ENCODE measurements at regions not wholly inside any gene's neighbourhood (a gene's known extent, or its start where the extent isn't known, plus 50 kb on each side); places are given as distances from the start of the nearest gene placed in this dataset.

GRCh38 chr16:73253922-73254480 lies 206.1 kb upstream of the ZFHX3 start:
- no peak for ATAC-seq
- TF ChIP-seq, protein P1, sequence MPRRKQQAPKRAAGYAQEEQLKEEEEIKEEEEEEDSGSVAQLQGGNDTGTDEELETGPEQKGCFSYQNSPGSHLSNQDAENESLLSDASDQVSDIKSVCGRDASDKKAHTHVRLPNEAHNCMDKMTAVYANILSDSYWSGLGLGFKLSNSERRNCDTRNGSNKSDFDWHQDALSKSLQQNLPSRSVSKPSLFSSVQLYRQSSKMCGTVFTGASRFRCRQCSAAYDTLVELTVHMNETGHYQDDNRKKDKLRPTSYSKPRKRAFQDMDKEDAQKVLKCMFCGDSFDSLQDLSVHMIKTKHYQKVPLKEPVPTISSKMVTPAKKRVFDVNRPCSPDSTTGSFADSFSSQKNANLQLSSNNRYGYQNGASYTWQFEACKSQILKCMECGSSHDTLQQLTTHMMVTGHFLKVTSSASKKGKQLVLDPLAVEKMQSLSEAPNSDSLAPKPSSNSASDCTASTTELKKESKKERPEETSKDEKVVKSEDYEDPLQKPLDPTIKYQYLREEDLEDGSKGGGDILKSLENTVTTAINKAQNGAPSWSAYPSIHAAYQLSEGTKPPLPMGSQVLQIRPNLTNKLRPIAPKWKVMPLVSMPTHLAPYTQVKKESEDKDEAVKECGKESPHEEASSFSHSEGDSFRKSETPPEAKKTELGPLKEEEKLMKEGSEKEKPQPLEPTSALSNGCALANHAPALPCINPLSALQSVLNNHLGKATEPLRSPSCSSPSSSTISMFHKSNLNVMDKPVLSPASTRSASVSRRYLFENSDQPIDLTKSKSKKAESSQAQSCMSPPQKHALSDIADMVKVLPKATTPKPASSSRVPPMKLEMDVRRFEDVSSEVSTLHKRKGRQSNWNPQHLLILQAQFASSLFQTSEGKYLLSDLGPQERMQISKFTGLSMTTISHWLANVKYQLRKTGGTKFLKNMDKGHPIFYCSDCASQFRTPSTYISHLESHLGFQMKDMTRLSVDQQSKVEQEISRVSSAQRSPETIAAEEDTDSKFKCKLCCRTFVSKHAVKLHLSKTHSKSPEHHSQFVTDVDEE (CRISPR knock-in tag; IDR thresholded peaks at IDR 0.05): no peak
- TF ChIP-seq ZNF70 (CRISPR knock-in tag; IDR thresholded peaks at IDR 0.05) (no peak), ZC3H10 (CRISPR knock-in tag; IDR thresholded peaks at IDR 0.05) (no peak), CSDC2 (CRISPR knock-in tag; IDR thresholded peaks at IDR 0.05) (no peak), ISL1 (CRISPR knock-in tag; IDR thresholded peaks at IDR 0.05) (no peak), RARB (CRISPR knock-in tag; IDR thresholded peaks at IDR 0.05) (no peak), SNAI2 (CRISPR knock-in tag; IDR thresholded peaks at IDR 0.05) (no peak), PATZ1 (CRISPR knock-in tag; IDR thresholded peaks at IDR 0.05; ENCODE audit: borderline replicate concordance) (no peak), ZFP3 (CRISPR knock-in tag; IDR thresholded peaks at IDR 0.05) (no peak), ZFP30 (CRISPR knock-in tag; IDR thresholded peaks at IDR 0.05) (no peak), ZNF8 (CRISPR knock-in tag; IDR thresholded peaks at IDR 0.05) (no peak), PPARA (CRISPR knock-in tag; IDR thresholded peaks at IDR 0.05; ENCODE audit: borderline replicate concordance) (no peak), BACH2 (CRISPR knock-in tag; IDR thresholded peaks at IDR 0.05; ENCODE audit: borderline replicate concordance) (no peak)
- TF ChIP-seq, protein P2, sequence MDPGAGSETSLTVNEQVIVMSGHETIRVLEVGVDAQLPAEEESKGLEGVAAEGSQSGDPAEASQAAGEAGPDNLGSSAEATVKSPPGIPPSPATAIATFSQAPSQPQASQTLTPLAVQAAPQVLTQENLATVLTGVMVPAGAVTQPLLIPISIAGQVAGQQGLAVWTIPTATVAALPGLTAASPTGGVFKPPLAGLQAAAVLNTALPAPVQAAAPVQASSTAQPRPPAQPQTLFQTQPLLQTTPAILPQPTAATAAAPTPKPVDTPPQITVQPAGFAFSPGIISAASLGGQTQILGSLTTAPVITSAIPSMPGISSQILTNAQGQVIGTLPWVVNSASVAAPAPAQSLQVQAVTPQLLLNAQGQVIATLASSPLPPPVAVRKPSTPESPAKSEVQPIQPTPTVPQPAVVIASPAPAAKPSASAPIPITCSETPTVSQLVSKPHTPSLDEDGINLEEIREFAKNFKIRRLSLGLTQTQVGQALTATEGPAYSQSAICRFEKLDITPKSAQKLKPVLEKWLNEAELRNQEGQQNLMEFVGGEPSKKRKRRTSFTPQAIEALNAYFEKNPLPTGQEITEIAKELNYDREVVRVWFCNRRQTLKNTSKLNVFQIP (CRISPR knock-in tag; IDR thresholded peaks at IDR 0.05; ENCODE audit: borderline replicate concordance, low read depth): no peak

DNA sequence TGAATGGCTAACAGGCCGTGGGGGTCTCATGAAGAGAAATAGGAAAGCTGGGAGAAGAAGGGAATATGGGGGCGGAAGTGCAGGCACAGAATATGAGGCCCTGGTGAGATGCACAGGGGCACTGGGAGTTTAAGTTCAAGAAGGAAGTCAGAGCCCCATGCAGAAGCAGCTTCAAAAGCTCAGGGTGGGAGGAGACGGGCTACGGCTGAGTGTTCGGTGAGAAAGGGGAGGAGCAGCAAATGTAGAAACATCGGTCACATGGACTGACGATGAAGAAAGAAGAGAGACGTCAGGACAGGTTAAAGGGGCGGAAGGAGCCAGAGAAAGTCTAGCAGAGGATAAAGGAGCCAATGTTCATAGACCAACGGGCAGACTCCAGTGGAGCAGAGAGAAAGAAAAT lies 204.5 kb upstream of the ZFHX3 start:
- TF ChIP-seq ESRRG (CRISPR knock-in tag; IDR thresholded peaks at IDR 0.05) (no peak), ISL1 (CRISPR knock-in tag; IDR thresholded peaks at IDR 0.05) (no peak), CREB5 (CRISPR knock-in tag; IDR thresholded peaks at IDR 0.05; ENCODE audit: low read depth) (no peak), GLIS3 (CRISPR knock-in tag; IDR thresholded peaks at IDR 0.05) (no peak), PPARA (CRISPR knock-in tag; IDR thresholded peaks at IDR 0.05; ENCODE audit: borderline replicate concordance) (no peak), BACH2 (CRISPR knock-in tag; IDR thresholded peaks at IDR 0.05; ENCODE audit: borderline replicate concordance) (no peak), RARB (CRISPR knock-in tag; IDR thresholded peaks at IDR 0.05) (no peak), OSR1 (CRISPR knock-in tag; IDR thresholded peaks at IDR 0.05) (no peak), ZC3H10 (CRISPR knock-in tag; IDR thresholded peaks at IDR 0.05) (no peak), TOX (CRISPR knock-in tag; IDR thresholded peaks at IDR 0.05; ENCODE audit: borderline replicate concordance) (no peak), ARNTL (CRISPR knock-in tag; IDR thresholded peaks at IDR 0.05; ENCODE audit: borderline replicate concordance, low read depth) (no peak), ZFP30 (CRISPR knock-in tag; IDR thresholded peaks at IDR 0.05) (no peak), SNAI2 (CRISPR knock-in tag; IDR thresholded peaks at IDR 0.05) (no peak)
- TF ChIP-seq, protein P1 (CRISPR knock-in tag; IDR thresholded peaks at IDR 0.05): no peak
- TF ChIP-seq, protein P2 (CRISPR knock-in tag; IDR thresholded peaks at IDR 0.05; ENCODE audit: borderline replicate concordance, low read depth): no peak
- ATAC-seq: no peak

Data from SK-N-SH treated with all-trans-retinoic acid at 6 μM for 48 hours (cell line).